GM10266 (cell line): ENCODE measurements at regions not wholly inside any gene's neighbourhood (a gene's known extent, or its start where the extent isn't known, plus 50 kb on each side); places are given as distances from the start of the nearest gene placed in this dataset.

Source experiments
- DNase-seq: peaks from one replicate; pipeline ENCODE4 v3.0.0; 2012; ENCODE audit errors: extremely low spot score
- TF ChIP-seq, protein P1 (sequence below): IDR thresholded peaks from 2 replicates; pipeline ENCODE4 v1.5.1; 2012; ENCODE audit warnings: mild to moderate bottlenecking, low read depth; ENCODE audit not compliant: control insufficient read depth, insufficient read depth; ENCODE audit errors: missing control alignments

DNA sequence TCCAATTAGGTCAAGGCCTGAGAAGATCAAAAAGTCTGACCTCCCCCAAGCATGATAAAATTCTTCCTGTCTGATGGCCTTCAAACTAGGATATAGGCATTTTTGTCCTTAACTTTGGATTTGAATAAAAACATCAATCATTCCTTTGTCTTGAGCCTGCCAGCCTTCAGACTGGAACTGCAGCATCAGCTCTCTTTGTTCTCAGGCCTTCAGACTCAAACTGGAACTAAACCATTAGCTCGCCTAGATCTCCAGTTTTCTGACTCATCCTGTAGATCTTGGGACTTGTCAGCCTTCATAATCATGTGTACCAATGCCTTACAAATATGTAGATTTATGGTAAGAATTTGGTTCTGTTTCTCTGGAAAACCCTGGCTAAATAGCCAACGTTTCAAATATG lies 721.7 kb downstream of the GALC start:
- TF ChIP-seq, protein P1, sequence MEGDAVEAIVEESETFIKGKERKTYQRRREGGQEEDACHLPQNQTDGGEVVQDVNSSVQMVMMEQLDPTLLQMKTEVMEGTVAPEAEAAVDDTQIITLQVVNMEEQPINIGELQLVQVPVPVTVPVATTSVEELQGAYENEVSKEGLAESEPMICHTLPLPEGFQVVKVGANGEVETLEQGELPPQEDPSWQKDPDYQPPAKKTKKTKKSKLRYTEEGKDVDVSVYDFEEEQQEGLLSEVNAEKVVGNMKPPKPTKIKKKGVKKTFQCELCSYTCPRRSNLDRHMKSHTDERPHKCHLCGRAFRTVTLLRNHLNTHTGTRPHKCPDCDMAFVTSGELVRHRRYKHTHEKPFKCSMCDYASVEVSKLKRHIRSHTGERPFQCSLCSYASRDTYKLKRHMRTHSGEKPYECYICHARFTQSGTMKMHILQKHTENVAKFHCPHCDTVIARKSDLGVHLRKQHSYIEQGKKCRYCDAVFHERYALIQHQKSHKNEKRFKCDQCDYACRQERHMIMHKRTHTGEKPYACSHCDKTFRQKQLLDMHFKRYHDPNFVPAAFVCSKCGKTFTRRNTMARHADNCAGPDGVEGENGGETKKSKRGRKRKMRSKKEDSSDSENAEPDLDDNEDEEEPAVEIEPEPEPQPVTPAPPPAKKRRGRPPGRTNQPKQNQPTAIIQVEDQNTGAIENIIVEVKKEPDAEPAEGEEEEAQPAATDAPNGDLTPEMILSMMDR = no peak
- no peak for DNase-seq

DNA sequence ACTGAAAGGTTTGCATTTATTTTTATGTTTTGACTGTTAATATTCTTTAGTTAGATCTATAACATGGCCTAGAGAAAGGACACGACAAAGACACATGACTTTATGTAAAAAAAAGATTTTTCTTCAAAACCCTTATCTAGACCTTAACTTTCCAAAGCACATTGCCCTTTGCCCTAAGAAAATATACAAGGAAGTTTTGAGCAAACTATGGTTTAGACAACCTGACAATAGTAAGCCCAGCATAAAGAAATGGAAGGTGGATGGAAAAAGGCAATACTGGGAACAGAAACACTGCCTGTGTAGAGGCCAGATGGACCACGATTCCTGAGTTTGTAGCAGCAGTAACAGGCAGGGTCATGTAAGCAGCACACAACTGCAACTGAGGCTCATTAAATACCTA lies 724.0 kb downstream of the GALC start:
- no peak for DNase-seq
- TF ChIP-seq, protein P1 = no peak

- TF ChIP-seq, protein P1 = no peak
- no peak for DNase-seq
These were observed 728.2 kb downstream of the GALC start for GRCh38 chr14:87264796-87265195.

DNA sequence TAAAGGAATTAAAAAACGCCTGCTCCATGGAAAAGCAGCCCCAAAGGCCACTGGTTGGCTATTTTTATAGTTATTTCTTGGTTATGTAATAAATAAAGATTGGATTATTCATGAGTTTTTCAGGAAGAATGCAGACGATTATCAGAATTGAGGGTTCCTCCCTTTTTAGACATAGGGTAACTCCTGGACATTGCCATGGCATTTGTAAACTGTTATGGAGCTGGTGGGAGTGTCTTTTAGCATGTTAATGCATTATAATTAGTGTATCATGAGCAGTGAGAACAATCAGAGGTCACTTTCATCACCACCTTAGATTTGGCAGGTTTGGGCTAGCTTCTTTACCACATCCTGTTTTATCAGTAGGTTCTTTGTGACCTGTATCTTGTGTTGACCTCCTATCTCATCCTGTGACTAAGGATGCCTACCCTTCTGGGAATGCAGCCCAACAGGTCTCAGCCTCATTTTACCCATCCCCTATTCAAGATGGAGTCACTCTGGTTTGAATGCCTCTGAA lies 728.7 kb downstream of the GALC start:
- TF ChIP-seq, protein P1 = no peak
- DNase-seq = no peak

GRCh38 chr14:87261621-87262020 lies 731.4 kb downstream of the GALC start:
- DNase-seq = no peak
- TF ChIP-seq, protein P1 = no peak

DNA sequence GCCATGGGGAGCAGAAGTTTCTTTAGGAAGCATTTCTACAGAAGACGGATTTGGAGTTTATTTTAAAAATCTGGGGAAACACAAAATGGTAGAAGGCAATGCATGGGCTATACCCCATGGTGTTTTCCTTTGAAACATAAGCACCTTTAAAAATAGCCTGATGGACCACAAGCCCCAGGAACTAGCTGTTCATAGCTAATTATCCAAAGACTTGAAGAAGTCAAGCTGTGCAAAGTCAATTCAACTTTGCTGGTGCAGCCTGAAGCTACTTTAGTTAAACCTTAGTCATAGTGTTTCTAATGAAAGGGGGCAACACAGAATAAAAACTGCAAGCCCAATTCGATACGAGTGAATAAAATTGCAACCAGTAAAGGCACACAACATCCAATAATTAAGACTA lies 732.5 kb downstream of the GALC start:
- TF ChIP-seq, protein P1 = no peak

GRCh38 chr14:87257421-87257820 lies 735.6 kb downstream of the GALC start:
- DNase-seq = no peak
- TF ChIP-seq, protein P1 = no peak

More for the DNA sequence above, 732.5 kb downstream of the GALC start:
- no peak for DNase-seq
